Ovary (tissue), 7 donors: ENCODE measurements at regions not wholly inside any gene's neighbourhood (a gene's known extent, or its start where the extent isn't known, plus 50 kb on each side); places are given as distances from the start of the nearest gene placed in this dataset.

ENCODE experiments used
- DNase-seq, 5 donors: peaks; one replicate each; pipeline ENCODE4 v3.0.0-alpha.2; 2019 to 2020
- H3K27ac ChIP-seq, 2 donors: fragments of 200-600 bp; one replicate each; pipeline versions ENCODE4 v1.5.1 to v1.8.0; 2019 to 2022
- H3K27me3 ChIP-seq: fragments of 200-600 bp; one replicate; pipeline ENCODE4 v1.8.0; 2022
- H3K36me3 ChIP-seq: fragments of 200-600 bp; sonication (generic); one replicate; pipeline ENCODE4 v1.5.1; 2019
- H3K4me1 ChIP-seq: one replicate; pipeline ENCODE4 v1.8.1; 2013; ENCODE audit warnings: mild to moderate bottlenecking, moderate library complexity; ENCODE audit not compliant: insufficient read depth
- H3K4me3 ChIP-seq: fragments of 200-600 bp; sonication (generic); one replicate; pipeline ENCODE4 v1.5.1; 2017
- H3K9me3 ChIP-seq, 2 donors: fragments of 200-600 bp in 1 of 2; sonication (generic) in 1 of 2; one replicate each; pipeline versions ENCODE4 v1.5.1 to v1.8.1; 2013 to 2019; ENCODE audit warnings: mild to moderate bottlenecking in 1 of 2, moderate library complexity in 1 of 2
- EP300 ChIP-seq: sonication (generic); formaldehyde crosslinking; IDR thresholded peaks from one replicate; pipeline ENCODE4 v1.6.1; 2017; ENCODE audit warnings: antibody characterized with exemption
- POLR2A ChIP-seq: fragments of 450-650 bp; IDR thresholded peaks from one replicate; pipeline ENCODE4 v1.6.1; 2017; ENCODE audit warnings: antibody characterized with exemption, mild to moderate bottlenecking, moderate library complexity
- WGBS, 3 donors: extraction: QIAGEN DNeasy Blood & Tissue Kit in 1 of 3; methylation state at CpG; one replicate each; pipeline versions ENCODE4 v1.1.5 to v1.1.7; 2013 to 2017; 5-methylcytosine and 5-hydroxymethylcytosine counted together
- intact Hi-C, 4 donors: fragments of 100-400 bp; cut with DNase I; formaldehyde crosslinking; loops; one replicate each; pipeline versions ENCODE4 v1.11.0 to v1.15.1; 2022 to 2023
- TF ChIP-seq, protein P1 (sequence below), 3 donors: fragments of 450-650 bp in 2 of 3; fragments of 200-600 bp in 1 of 3; IDR thresholded peaks; one replicate each; pipeline versions ENCODE4 v1.5.1 to v1.8.0; 2016 to 2022; ENCODE audit warnings: antibody characterized with exemption in 3 of 3, mild to moderate bottlenecking in 1 of 3
- donor health status: DM: no; HTN: no; CAD: no; lungs with moderate emphysema.
- donor health status: DM: no; HTN: no; CAD: no.
- donor health status: Bipolar disorder and iron deficiency.
- donor health status: DM: no; HTN: no; CAD: no.
- donor health status: DM: yes; HTN: yes; CAD: no.

- WGBS, 3 donors, result 91 to 95% (median 95%) methylated on average over 11 of the region's 11 CpGs
- TF ChIP-seq POLR2A, result no peak
- TF ChIP-seq EP300, result no peak
- TF ChIP-seq, protein P1, sequence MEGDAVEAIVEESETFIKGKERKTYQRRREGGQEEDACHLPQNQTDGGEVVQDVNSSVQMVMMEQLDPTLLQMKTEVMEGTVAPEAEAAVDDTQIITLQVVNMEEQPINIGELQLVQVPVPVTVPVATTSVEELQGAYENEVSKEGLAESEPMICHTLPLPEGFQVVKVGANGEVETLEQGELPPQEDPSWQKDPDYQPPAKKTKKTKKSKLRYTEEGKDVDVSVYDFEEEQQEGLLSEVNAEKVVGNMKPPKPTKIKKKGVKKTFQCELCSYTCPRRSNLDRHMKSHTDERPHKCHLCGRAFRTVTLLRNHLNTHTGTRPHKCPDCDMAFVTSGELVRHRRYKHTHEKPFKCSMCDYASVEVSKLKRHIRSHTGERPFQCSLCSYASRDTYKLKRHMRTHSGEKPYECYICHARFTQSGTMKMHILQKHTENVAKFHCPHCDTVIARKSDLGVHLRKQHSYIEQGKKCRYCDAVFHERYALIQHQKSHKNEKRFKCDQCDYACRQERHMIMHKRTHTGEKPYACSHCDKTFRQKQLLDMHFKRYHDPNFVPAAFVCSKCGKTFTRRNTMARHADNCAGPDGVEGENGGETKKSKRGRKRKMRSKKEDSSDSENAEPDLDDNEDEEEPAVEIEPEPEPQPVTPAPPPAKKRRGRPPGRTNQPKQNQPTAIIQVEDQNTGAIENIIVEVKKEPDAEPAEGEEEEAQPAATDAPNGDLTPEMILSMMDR (IDR thresholded peaks at IDR 0.05), result no peak
- intact Hi-C loops, result no loop called here
- no peak overlapping the region for H3K27ac ChIP-seq
- H3K36me3 ChIP-seq, result no peaks in the 10 kb centered on the region
- peaks cover 2% of the 10 kb centered on the region for H3K4me1 ChIP-seq
- no peak overlapping the region for H3K4me3 ChIP-seq
- H3K27me3 ChIP-seq, result no peaks in the 10 kb centered on the region
- H3K9me3 ChIP-seq, result no peaks in the 10 kb centered on the region
- DNase-seq, result no peak
These were observed 110.7 kb downstream of the SIPA1L2 start for GRCh38 chr1:232519186-232519585.

- intact Hi-C loops, result no loop called here
- WGBS, 3 donors, result 77 to 83% (median 78%) methylated on average over 5 of the region's 5 CpGs
- no peak overlapping the region for H3K4me3 ChIP-seq
- no peak for TF ChIP-seq EP300
- TF ChIP-seq POLR2A, result no peak
- TF ChIP-seq, protein P1 (IDR thresholded peaks at IDR 0.05), result no peak
- H3K36me3 ChIP-seq, result no peaks in the 10 kb centered on the region
- no peaks in the 10 kb centered on the region for H3K27me3 ChIP-seq
- no peak for DNase-seq
- peaks cover 2% of the 10 kb centered on the region for H3K4me1 ChIP-seq
- no peaks in the 10 kb centered on the region for H3K9me3 ChIP-seq
- no peak overlapping the region for H3K27ac ChIP-seq
These were observed 111.6 kb downstream of the SIPA1L2 start for GRCh38 chr1:232518349-232518748.

DNA sequence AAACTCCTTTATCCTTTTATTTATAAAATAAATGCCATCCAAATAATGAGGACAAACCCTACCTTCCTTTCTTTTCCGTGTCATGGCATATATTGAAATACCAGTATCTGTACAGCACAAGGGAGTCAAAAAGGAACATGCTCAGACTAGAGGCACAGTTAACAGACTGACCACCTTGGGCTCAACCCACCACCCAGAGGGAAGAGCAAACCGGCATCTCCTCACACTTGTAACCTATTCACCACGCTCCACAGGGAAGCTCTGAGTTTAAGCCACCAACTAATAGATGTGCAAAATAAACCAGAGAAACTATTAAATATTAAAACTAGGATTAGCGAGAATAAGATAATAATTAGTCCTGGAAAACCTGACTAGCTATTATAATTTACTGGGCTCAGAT is 112.7 kb downstream of the SIPA1L2 start:
- Histone ChIP-seq H3K36me3 (no peaks in the 10 kb centered on the region), H3K4me1 (peaks cover 2% of the 10 kb centered on the region), H3K27me3 (no peaks in the 10 kb centered on the region), H3K27ac (no peak overlapping the region), H3K9me3 (no peaks in the 10 kb centered on the region), H3K4me3 (no peak overlapping the region)
- TF ChIP-seq, protein P1 (IDR thresholded peaks at IDR 0.05), result no peak
- TF ChIP-seq EP300 (no peak), POLR2A (no peak)
- DNase-seq, result no peak
- 96 to 98% (median 98%) methylated on average over 4 of the region's 4 CpGs for WGBS, 3 donors
- intact Hi-C loops, result no loop called here

DNA sequence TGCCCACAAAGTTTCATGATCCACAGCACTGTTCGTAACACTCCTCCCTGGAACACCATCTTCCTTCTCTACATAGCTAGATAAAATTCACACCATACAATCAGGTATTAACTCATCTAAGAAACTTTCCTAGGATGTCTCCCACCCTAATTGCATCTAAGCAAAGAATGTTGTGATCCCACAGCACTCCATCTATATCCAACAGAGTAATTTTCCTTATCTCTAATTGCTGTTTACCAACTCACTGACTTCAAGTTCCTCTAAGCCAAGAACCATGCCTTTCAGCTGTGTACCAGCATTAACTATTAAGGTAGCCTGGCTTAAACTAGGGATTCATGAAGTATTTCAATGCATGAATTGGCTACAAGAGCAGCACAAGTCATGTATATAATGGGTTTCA is 114.2 kb downstream of the SIPA1L2 start:
- DNase-seq, result no peak
- TF ChIP-seq EP300 (no peak), POLR2A (no peak)
- TF ChIP-seq, protein P1 (IDR thresholded peaks at IDR 0.05), result no peak
- H3K4me1 ChIP-seq, result no peaks in the 10 kb centered on the region
- no peaks in the 10 kb centered on the region for H3K9me3 ChIP-seq
- no peaks in the 10 kb centered on the region for H3K36me3 ChIP-seq
- WGBS, 3 donors, result 94 to 100% (median 95%) methylated on average over 1 of the region's 1 CpG
- H3K27me3 ChIP-seq, result no peaks in the 10 kb centered on the region
- H3K4me3 ChIP-seq, result no peak overlapping the region
- intact Hi-C loops, result no loop called here
- no peak overlapping the region for H3K27ac ChIP-seq

DNA sequence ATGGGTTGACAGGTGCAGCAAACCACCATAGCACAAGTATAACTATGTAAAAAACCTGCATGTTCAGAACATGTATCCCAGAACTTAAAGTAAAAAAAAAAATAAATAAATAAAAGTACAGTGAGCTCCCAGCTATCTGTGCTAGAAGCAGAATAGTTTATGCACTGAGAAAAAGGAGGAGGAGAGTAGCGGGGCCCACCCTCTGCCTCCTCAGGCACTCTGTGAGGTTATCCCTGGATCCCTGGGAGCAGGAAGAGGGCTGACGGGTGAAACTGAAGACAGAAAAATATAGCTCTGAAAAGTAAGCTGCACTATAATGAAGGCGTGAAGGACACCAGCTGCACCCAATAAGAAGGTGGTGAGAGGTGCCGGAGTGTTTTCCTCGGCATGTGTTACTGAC is 117.2 kb downstream of the SIPA1L2 start:
- no peak overlapping the region for H3K27ac ChIP-seq
- whole genome bisulfite sequencing, 3 donors, result 93 to 98% (median 93%) methylated on average over 5 of the region's 5 CpGs
- intact Hi-C loops, result no loop called here
- H3K36me3 ChIP-seq, result no peaks in the 10 kb centered on the region
- no peak for DNase-seq
- TF ChIP-seq, protein P1 (IDR thresholded peaks at IDR 0.05), result no peak
- no peak for TF ChIP-seq EP300
- TF ChIP-seq POLR2A, result no peak
- no peaks in the 10 kb centered on the region for H3K4me1 ChIP-seq
- H3K27me3 ChIP-seq, result no peaks in the 10 kb centered on the region
- no peak overlapping the region for H3K4me3 ChIP-seq
- no peaks in the 10 kb centered on the region for H3K9me3 ChIP-seq
